M059J (cell line): ENCODE measurements at regions not wholly inside any gene's neighbourhood (a gene's known extent, or its start where the extent isn't known, plus 50 kb on each side); places are given as distances from the start of the nearest gene placed in this dataset.

Experiments used
- DNase-seq: peaks from one replicate; pipeline ENCODE4 v3.0.0-alpha.2; 2012; ENCODE audit warnings: low read depth

DNA sequence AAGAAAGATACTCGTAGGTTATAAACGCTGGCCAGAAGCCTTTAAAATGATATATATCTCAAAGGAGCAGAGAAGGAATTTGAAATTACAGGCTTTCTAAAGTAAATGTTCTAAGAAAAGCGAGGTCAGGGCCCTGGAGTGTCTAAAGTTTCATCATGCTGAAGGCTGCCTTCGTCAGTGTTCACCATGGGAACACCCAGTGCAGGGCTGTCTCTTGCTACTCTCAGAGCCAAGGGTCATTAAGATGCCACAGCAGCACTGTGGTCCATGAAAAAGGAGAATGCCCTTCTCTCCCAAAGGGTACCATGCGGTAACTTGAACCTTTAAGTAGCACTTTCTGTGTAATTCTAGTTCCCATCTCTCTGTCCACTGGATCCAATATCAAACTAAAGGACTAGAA, 174.5 kb upstream of the NWD2 start:
- no peak for DNase-seq

DNA sequence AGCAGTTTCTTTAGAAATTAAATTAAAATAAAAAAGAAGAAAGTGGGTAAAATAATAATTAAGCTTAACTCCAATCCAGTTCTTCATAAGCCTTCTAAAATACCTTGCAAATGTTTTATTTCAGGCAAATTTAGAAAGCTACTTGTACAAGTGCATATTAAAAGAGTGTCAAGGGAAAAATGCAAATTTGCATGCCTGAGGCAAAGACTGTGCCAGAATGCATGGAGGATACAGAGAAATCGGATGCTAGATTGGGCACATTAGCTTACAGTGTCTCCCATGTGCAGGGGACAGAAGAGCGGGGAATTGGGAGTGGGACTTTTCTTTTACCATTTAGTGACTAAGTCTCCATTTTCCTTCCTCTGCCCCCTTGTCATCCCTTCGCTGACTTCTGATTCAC, 173.0 kb upstream of the NWD2 start:
- no peak for DNase-seq

DNA sequence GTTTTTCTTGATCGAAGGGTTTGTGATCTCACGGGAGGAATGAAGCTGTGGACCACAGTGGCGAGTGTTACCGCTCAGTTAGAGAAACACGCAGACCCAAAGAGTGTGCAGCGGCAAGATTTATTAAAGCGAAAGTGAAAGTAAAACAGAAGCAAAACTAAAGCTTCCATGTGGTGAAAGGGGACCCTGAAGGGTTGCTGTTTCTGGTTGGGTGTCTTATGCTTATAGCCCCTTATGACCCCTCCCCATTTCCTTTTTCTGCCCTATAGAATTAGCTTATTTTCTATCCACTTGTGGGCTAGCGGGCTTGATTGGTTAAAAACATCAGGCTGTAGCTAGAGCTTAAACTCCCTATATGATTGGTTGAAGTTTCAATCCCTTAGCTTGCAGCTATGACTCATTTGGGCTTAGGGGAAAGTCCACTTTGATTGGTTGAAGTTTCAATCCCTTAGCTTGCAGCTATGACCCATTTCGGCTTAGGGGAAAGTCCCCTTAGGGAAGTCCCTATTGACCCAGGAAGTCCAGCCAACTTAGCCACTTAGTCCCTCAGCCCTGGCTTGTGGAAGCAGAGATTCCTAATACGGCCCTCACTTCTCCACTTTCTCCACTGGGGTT, 171.2 kb upstream of the NWD2 start:
- DNase-seq, result peak; percentile 72

DNA sequence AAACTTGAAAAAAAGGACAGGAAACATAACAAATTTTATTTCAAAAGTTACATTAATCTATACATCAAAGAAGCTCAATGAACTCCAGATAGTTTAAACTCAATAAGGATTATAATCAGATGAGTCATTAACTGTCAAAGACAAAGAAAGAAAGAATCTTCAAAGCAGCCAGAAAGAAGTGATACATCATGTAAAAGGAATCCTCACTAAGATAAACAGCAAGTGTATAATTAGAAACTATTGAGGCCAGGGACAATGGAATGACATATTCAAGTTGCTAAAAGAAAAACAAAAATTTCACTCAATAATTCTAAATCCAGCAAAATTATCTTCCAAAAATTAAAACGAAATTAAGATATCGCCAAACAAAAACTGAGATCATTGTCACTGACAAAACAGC, 161.6 kb upstream of the NWD2 start:
- DNase-seq, result no peak

DNA sequence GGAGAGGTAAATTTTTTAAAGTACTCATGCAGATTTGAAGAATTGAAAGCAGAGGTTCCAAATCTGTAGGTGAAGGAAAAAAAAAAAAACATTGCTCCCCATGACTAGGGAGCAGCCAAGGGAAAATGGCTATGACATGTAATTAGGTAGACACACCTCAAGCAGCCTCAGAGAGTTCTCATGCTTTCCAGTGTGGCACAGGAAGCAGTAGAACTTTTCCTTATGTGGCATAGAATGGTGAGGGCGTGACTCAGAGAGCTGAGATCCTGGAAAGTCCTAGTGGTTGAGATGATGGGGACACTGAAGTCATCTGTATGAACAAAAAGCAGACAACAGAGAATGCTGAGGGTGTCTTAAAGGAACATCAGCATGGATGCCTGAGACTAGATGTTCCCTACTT, 148.6 kb upstream of the NWD2 start:
- no peak for DNase-seq

DNA sequence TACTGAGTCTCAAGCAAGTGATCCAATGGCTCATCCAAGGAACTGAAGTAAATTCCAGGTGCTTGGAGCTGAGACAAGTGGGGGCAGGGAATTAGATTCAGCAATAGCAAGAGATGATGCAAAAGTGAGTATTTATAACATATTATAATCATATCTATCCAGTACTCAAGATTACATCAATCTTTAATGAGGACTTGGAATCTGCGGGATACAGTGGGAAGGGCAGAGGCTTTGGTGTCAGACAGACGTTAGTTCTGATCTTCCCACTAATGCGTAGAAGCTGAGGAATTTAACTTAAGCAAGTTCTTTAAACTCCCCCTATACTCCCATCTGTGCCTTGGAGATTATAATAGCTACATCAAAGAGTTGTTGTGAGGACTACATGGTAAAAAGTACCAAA, 143.4 kb upstream of the NWD2 start:
- no peak for DNase-seq

DNA sequence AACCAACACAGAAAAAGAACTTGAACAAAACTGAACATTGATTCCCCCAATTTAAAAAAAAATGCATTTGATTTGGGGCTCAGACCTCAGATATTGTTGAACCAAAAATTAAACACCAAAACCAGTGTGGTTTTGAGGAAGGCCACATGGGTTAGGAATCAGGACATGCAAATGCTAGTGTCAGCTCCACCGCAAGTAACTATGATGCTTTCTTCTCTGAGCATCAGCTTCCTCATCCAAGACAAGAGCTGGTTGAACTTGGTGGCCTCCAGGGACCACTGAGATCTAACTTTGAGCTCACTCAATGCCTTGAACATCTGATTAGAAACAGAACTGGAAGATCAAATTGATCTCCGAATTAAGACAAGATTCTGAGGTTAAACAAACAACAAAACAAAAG, 142.9 kb upstream of the NWD2 start:
- DNase-seq, result no peak

DNA sequence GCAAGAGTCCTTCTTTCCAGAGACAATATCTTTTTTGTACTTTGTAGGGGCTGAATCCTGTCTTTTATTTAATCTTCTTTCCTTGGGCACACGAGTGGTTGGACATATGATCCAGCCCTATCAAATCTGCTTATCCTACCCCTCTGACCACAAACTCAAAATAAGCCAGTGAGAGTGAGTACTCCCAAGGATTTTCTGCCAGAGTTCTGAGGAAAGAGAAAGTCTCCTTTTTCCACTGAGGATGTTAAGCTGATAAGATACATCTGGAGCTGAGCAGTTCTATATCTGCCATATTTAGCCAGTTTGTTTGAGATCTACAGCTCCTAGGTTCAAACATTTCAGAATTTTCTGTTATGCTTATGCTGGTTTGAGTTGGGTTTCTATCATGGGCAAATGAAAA, 134.8 kb upstream of the NWD2 start:
- DNase-seq, result no peak

DNA sequence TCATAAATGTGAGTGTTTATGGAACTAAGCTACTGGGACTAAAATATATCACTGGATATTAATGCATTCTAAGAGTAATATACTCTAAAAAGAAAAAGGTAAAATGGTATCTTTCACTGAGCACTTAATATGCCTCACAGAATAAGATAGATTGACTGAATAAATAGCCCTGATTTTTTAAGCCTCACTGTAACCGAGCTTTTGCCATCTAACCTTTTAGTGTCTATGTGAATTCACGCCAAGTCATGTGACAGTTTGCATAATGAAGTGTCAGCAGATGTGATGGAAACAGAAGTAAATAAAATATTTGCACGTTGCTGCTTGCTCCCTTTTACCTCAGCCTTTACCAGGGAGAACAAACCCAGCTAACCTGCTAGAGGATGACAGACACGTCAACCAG, 119.7 kb upstream of the NWD2 start:
- DNase-seq, result no peak

DNA sequence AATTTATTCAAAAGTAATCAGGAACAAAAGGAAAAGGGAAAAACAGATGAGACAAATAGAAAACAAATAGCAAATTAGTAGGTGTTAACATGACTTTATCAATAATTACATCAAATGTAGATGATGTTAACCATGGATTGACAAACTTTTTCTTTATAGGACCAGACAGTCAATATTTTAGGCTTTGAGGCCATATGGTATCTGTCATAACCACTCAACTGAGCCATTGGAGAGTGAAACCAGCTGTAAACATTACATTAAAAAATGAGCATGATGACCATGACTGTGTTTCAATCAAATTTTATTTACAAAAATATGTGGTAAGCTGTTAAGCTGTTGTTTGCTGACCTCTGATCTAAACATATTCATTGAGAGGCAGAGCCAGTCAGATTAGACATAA, 118.5 kb upstream of the NWD2 start:
- DNase-seq, result no peak

DNA sequence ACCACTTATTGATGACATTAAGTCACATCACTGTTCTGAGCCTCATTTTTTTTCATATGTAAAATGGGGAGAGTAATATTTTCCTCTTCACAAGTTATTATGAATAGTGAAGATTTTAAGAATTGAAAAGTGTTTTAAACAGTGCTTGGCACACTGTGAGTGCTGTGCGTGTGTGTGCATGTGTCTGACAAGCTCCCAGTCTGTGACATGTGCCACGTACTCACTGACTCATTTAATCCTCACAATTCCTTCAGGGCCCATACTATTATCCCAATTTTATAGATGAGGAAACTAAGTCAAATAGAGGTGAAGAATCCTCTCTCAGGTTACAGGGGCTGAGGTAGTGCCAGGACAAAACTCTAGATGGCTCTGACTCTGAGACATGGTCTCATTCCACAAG, 114.1 kb upstream of the NWD2 start:
- no peak for DNase-seq

DNA sequence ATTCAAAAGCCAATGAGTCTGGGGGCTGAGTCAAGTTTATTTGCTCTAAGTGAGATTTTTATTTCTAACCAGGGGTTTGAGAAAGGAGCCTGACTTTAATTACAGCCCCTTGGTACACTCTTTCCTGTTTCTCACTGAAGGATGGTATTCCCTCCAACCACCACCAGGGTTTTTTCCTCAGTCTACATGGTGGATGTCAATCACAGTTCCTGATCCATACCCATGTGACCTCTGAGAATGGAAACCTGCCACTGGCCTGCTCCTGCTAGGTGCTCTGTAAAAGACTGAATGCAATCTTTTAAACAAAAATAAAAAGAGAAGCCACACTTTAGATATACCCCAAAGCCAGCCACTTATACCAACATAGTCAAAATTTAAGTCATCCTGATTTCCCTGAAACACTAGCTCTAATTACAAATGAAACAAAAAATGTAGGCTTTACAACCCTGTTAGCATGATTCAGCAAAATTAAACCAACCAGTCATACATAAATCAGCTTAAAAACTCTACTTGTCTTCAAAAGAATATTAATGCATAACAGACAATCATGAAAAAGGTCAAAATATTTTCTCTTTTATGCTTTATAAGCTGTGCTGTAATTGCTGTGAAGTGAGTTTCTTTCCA, 112.1 kb upstream of the NWD2 start:
- no peak for DNase-seq

DNA sequence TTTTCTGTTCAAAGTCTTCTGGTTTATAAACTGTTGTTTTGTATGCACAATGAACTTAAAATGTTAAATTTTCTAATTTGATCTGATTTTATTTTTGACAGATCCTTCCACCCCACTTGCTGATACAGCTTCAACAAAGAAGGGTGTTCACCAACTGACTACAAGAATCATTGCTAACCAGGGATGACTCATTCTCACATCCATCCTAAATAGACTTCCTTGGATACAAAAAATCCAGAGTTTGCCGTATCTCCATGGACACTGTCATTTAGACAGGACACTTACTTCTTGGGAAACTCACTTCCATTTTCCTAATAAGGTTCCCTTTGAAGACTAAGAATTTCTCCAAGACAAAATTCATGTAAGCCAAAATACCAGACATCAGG, 111.6 kb upstream of the NWD2 start:
- DNase-seq, result no peak

DNA sequence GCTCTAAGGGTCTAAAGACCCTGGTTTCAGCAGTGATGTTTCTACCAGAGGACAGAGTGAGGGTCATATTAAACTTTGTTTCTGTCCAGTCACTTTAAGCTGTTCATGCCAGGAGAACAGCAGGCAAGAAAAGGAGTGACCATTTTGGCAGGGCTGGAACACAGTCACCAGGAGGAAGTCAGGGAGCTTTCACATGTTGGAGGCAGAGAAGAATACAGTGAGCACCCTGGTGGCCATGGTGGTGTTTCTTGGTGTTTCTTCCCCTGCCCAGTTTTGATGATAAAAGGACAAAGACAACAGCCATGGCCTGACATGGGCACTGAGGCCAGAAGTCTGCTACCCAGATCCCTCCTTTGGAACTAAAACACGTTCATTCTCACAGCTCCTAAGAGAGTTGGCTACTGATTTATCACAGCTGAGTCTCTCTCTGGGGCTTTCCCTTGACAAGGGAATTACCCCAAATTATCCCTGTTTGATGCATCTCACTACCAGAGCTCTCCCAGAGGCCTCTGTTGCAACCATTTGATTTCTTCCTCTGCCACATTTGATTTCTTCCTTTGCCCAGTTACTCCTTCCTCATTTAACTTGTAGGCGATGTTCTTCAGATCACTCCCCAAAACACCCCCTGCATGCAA, 106.4 kb upstream of the NWD2 start:
- no peak for DNase-seq

DNA sequence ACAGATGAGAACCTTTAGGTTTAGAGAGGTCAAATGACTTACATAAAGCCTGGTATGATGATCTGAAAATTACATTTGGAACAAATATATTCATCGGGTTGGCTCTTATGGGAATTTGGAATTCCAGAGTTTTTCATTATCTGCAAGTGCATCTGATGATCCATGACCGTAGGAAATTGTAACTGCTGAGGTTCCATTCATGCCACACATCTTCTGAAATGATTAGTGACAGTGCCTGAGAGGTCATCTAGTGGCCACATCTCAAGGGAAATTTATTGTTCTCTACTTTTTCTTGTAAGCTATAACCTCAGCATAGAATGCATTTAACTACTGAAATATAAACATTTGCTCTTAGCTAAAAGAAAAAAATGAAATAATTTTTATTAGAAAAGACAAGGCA, 105.8 kb upstream of the NWD2 start:
- DNase-seq, result no peak

DNA sequence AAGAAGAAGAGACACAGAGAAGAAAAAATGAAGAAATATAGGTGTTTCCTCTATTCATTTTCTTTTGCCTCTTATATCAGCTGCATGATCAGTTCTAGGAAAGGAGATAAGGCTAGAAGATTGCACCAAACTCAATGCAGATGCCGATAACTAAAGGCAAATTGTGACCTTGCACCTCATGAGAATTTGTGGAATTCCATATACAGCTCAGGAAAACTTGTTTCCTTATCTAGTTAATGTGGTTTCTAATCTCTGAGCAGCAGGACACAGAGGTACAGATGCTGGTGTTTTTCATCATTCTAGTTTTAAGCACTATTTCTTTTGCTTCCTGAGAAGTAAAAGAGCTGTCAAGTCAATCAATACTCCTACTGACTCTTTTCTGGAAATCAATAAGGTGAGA, 104.6 kb upstream of the NWD2 start:
- DNase-seq, result no peak

DNA sequence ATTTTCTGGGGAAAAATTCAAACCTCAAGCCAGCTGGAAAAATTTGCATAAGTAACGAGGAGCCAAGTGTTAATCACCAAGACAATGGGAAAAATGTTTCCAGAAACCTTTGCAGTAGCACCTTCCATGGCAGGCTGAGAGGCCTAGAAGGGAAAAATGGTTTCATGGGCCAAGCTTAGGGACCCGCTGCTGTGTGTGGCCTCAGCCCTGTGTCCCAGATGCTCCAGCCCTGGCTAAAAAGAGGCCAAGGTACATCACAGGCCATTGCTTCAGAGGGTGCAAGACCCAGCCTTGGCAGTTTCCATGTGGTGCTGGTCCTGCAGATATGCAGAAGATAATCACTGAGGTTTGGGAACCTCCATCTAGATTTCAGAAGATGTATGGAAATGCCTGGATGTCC, 98.3 kb upstream of the NWD2 start:
- DNase-seq, result no peak

DNA sequence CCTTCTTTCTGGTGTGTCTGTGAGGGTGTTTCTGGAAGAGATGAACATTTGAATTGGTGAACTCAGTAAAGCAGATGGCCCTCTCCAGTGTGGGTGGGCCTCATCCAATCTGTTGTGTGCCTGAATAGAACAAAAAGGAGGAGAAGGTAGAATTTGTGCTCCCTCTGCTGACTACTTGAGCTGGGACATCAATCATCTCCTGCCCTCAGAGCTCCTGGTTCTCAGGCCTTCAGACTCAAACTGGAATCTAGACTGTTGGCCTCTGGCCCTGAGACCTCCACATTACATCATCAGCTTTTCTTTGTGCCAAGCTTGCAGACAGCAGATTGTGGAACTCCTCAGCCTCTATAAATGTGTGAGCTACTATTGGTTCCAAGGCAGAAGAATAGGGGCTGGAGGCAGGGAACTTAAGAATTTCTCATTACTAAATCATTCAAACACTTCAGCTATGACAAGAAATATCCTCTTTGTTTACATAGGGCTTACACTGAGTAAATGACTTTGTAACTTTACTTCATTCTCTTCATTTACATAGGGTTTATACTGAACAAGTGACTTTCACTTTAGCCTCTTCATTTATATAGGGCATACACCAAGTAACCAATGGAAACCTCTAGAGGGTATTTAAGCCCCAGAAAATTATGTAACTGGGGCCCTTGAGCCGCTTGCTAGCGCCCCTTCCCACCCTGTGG, 86.9 kb upstream of the NWD2 start:
- no peak for DNase-seq

DNA sequence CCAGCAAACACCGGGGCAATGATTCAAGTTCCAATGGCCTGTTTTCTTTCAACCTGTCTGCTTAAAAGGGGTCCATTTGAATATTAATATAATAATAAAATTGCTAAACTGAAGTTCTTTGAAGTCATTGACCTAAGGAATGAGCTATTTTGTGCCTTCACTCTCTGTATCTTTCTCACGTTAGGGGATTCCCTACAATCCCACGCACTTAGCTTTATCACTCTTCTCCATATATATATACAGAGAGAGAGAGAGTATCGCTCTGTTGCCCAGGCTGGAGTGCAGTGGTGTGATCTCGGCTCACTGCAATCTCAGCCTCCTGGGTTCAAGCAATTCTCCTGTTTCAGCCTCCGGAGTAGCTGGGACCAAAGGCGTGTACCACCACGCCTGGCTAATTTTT, 83.9 kb upstream of the NWD2 start:
- DNase-seq, result no peak

DNA sequence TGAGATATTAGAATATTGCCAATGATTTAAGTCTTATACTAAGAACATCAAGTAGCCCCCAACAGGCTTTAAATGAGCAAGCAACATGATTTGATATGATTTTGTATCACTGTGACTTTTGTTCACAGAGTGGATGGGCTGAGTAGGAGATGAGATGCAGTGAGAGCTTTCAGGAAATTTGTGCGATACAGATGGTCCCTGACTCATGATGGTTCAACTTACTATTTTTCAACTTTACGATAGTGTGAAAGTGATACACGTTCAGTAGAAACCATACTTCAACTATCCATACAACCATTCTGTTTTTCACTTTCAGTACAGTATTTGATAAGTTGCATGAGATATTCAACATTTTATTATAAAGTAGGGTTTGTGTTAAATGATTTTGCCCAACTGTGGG, 78.7 kb upstream of the NWD2 start:
- DNase-seq, result no peak

DNA sequence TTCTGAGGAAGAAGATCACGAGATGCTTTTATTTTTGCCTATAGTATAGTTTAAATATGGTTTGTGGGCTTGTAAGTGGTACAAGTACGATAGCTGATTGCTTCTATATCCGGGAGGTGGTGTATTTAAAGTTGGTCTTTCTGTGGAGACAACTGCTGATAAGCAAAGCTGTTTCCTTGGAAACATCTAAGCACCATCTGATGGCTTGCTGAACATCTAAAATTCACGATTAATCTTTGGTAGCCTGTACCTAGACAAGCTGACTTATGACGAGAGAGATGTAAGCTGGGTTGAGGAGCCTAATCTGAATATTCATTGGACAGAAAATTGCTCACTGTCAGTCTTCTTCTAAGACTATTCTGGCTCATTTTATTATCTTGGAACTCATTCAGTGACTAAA, 74.6 kb upstream of the NWD2 start:
- DNase-seq, result no peak

DNA sequence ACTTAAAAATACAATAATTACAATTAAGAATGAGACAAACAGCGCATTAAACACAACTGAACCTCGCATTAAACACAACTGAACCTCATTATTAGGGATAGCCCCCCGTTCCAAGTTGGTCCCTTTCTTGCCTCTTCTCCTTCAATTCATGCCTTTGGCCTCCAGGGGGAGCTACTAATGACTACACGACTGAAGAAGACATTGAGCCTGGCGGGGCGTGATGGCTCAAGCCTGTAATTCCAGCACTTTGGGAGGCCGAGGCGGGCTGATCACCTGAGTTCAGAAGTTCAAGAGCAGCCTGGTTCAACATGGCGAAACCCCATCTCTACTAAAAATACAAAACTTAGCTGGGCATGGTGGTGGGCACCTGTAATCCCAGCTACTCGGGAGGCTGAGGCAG, 56.4 kb upstream of the NWD2 start:
- DNase-seq, result no peak
